ENCODE measurements at regions not wholly inside any gene's neighbourhood (a gene's known extent, or its start where the extent isn't known, plus 50 kb on each side); places are given as distances from the start of the nearest gene placed in this dataset.

DNA sequence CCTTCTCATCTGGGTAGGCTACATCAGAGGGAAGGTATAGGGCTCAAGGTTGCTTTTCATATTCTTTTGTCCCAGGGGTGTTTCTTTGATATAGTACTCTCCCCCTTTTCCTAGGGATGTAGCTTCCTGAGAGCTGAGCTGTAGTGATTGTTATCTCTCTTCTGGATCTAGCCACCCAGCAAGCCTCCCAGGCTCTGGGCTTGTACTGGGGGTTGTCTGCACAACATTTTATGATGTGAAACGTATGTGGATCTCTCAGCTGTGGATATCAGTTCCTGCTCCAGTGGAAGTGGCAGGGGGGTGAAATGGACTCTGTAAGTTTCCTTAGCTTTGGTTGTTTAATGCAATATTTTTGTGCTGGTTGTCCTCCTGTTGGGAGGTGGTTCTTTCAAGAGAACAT lies 437.3 kb upstream of the SYNCRIP start:
- TF ChIP-seq, protein P1, sequence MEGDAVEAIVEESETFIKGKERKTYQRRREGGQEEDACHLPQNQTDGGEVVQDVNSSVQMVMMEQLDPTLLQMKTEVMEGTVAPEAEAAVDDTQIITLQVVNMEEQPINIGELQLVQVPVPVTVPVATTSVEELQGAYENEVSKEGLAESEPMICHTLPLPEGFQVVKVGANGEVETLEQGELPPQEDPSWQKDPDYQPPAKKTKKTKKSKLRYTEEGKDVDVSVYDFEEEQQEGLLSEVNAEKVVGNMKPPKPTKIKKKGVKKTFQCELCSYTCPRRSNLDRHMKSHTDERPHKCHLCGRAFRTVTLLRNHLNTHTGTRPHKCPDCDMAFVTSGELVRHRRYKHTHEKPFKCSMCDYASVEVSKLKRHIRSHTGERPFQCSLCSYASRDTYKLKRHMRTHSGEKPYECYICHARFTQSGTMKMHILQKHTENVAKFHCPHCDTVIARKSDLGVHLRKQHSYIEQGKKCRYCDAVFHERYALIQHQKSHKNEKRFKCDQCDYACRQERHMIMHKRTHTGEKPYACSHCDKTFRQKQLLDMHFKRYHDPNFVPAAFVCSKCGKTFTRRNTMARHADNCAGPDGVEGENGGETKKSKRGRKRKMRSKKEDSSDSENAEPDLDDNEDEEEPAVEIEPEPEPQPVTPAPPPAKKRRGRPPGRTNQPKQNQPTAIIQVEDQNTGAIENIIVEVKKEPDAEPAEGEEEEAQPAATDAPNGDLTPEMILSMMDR (IDR thresholded peaks at IDR 0.05): no peak
- TF ChIP-seq POLR2A (IDR thresholded peaks at IDR 0.05): no peak
